ENCODE measurements at regions not wholly inside any gene's neighbourhood (a gene's known extent, or its start where the extent isn't known, plus 50 kb on each side); places are given as distances from the start of the nearest gene placed in this dataset.
"Not testable (repeated sequence)": the region's sequence is repeated elsewhere in the genome, so short reads cannot be mapped to it uniquely, and the experiment has no call there.

DNA sequence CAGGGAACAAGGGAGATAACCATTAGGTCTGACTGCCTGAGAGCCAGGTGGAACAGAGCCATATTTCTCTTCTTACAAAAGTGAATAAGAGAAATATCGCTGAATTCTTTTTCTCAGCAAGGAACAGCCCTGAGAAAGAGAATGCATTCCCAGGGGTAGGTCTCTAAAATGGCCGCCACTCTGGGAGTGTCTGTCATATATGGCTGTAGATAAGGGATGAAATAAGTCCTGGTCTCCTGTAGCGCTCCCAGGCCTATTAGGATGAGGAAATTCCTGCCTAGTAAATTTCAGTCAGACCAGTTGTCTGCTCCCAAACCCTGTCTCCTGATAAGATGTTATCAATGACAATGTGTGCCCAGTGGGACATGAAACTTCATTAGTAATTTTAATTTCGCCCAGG is 1236.4 kb upstream of the CNTN5 start:
- H3K4me1 ChIP-seq (replicated peaks in 1 of 2; ENCODE audit: control insufficient read depth in 2 of 2, insufficient read depth in 2 of 2, low read length in 2 of 2); FAIRE-seq; H3K9me1 ChIP-seq (ENCODE audit: control insufficient read depth, insufficient read depth, low read length); H3K27me3 ChIP-seq (ENCODE audit: control insufficient read depth in 2 of 2, insufficient read depth in 2 of 2, low read length in 2 of 2); in situ Hi-C loops (cut with MboI); ATAC-seq; H3K4me2 ChIP-seq (ENCODE audit: insufficient read depth, low read length); POLR2A ChIA-PET; intact Hi-C loops (cut with micrococcal nuclease); H3K27ac ChIP-seq (ENCODE audit: extremely low read depth, low read depth, low read length); H3K9me3 ChIP-seq (replicated peaks; ENCODE audit: control insufficient read depth, insufficient read depth, low read depth, low read length); H3K36me3 ChIP-seq (ENCODE audit: control insufficient read depth, insufficient read depth, low read length); H2AFZ ChIP-seq (ENCODE audit: low read depth, low read length); H4K20me1 ChIP-seq (replicated peaks; ENCODE audit: control insufficient read depth, insufficient read depth, low read length); H3K4me3 ChIP-seq; H3K9ac ChIP-seq (ENCODE audit: insufficient read depth in 1 of 2, low read depth in 2 of 2, low read length in 2 of 2); H3K79me2 ChIP-seq (ENCODE audit: control insufficient read depth, insufficient read depth, low read length); DNase-seq (ENCODE audit: extremely low read depth in 1 of 4, low spot score in 3 of 4); CTCF ChIA-PET (ENCODE audit: low intra/inter-chr PET ratio); BruUV-seq (replicated peaks): not testable (repeated sequence)
- WGBS (ENCODE audit: insufficient coverage, low coverage, missing lambda C conversion rate), result 28% methylated on average over 4 of the region's 4 CpGs
- peak; percentile 49; the same call in 1 of the 2 replicates for TF ChIP-seq TRIM28 (IDR thresholded peaks at IDR 0.05)
- TF ChIP-seq, protein P1, sequence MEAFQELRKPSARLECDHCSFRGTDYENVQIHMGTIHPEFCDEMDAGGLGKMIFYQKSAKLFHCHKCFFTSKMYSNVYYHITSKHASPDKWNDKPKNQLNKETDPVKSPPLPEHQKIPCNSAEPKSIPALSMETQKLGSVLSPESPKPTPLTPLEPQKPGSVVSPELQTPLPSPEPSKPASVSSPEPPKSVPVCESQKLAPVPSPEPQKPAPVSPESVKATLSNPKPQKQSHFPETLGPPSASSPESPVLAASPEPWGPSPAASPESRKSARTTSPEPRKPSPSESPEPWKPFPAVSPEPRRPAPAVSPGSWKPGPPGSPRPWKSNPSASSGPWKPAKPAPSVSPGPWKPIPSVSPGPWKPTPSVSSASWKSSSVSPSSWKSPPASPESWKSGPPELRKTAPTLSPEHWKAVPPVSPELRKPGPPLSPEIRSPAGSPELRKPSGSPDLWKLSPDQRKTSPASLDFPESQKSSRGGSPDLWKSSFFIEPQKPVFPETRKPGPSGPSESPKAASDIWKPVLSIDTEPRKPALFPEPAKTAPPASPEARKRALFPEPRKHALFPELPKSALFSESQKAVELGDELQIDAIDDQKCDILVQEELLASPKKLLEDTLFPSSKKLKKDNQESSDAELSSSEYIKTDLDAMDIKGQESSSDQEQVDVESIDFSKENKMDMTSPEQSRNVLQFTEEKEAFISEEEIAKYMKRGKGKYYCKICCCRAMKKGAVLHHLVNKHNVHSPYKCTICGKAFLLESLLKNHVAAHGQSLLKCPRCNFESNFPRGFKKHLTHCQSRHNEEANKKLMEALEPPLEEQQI (IDR thresholded peaks at IDR 0.05), result 0 out of 2 replicates have a peak, but pooled peaks have one; percentile 27
- TF ChIP-seq CBX3 (IDR thresholded peaks at IDR 0.05; ENCODE audit: borderline replicate concordance in 1 of 2, low read length in 2 of 2), result peak in 1 of 2 experiments; percentile 82; a peak in 2 of 3 replicates
- TF ChIP-seq ZBTB33 (CRISPR knock-in tag; IDR thresholded peaks at IDR 0.05), result peak; percentile 89
- 0 out of 2 replicates have a peak, but pooled peaks have one; percentile 43 for TF ChIP-seq CBX5 (IDR thresholded peaks at IDR 0.05; ENCODE audit: borderline replicate concordance, low read depth)

All from K562 (cell line).